ENCODE measurements at regions not wholly inside any gene's neighbourhood (a gene's known extent, or its start where the extent isn't known, plus 50 kb on each side); places are given as distances from the start of the nearest gene placed in this dataset.
"Not testable (repeated sequence)": the region's sequence is repeated elsewhere in the genome, so short reads cannot be mapped to it uniquely, and the experiment has no call there.

- DNase-seq (ENCODE audit: low spot score), result no peak
- H3K9me3 Mint-ChIP-seq, result no peaks in the 10 kb centered on the region
- H3K27ac Mint-ChIP-seq, result no peak overlapping the region
- no peak overlapping the region for H3K4me3 Mint-ChIP-seq (ENCODE audit: low read depth)
- intact Hi-C loops (cut with micrococcal nuclease), result no loop called here
- H3K27me3 Mint-ChIP-seq (ENCODE audit: low read depth), result peaks cover 5% of the 10 kb centered on the region
- H3K36me3 Mint-ChIP-seq (ENCODE audit: low read depth), result no peaks in the 10 kb centered on the region
- peaks cover 5% of the 10 kb centered on the region for H3K4me1 Mint-ChIP-seq (ENCODE audit: low read depth)
Observed at GRCh38 chr3:194189243-194189791, 53.4 kb downstream of the HES1 start.

GRCh38 chr3:194191850-194192249 is 55.9 kb downstream of the HES1 start:
- H3K4me3 Mint-ChIP-seq (ENCODE audit: low read depth); H3K27ac Mint-ChIP-seq; H3K9me3 Mint-ChIP-seq; intact Hi-C loops (cut with micrococcal nuclease); H3K36me3 Mint-ChIP-seq (ENCODE audit: low read depth); DNase-seq (ENCODE audit: low spot score); H3K27me3 Mint-ChIP-seq (ENCODE audit: low read depth): not testable (repeated sequence)
- H3K4me1 Mint-ChIP-seq (ENCODE audit: low read depth), result peaks cover 11% of the 10 kb centered on the region

DNA sequence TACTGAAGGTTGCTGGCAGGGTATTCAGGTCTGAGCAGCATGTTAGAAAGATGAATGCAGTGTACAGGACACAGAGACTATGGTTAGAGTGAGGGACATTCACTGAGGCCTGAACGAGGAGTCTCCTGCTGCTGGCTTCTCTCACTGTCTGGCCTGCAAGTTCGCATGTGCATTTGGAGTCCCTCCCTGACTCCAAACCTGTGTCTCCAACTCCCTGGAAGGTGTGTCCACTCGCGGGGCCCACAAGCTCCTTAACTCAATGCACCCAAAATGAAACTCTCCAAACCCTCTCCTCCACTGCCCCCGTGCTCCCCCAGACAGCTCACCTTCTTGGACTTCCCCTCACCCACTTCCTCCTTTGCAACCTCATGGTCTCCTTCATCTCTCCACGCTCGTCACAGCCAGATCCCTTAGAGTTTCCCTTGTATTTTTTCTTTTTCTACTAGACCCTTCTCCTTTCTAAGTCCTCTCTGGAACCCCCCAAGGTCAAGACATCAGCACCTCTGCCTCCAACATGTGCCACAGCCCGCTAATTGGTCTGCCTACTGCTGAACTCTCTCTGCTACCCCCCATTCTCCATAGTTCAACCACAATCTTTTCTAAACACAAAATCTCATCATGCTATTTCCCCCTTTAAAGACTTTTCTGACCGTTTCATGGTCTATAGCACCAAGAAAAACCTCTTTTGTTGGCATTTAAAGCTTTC is 58.3 kb downstream of the HES1 start:
- no peak for DNase-seq (ENCODE audit: low spot score)
- Mint-ChIP-seq H3K36me3 (ENCODE audit: low read depth) (no peaks in the 10 kb centered on the region), H3K27me3 (ENCODE audit: low read depth) (peaks cover 18% of the 10 kb centered on the region), H3K27ac (peak overlapping the region; percentile 31), H3K4me3 (ENCODE audit: low read depth) (no peak overlapping the region), H3K4me1 (ENCODE audit: low read depth) (peaks cover 11% of the 10 kb centered on the region), H3K9me3 (no peaks in the 10 kb centered on the region)
- intact Hi-C loops (cut with micrococcal nuclease), result no loop called here

DNA sequence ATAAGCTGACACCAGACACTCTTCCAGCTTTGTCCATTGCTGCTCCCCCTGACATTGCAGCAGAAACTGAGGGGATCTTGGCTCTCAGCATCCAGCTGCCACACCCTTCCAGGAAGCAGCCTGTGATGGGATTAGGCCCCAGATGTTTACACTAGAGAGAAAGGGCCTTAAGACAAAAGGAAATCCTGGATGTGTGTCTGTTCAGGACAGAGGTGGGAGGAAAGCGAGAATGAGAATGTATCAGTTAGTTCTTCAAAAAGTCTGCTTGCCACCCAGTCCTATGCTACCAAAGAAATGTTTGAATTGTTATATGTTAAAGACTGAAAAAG is 58.8 kb downstream of the HES1 start:
- peaks cover 11% of the 10 kb centered on the region for H3K4me1 Mint-ChIP-seq (ENCODE audit: low read depth)
- H3K27me3 Mint-ChIP-seq (ENCODE audit: low read depth), result peaks cover 18% of the 10 kb centered on the region
- no peak overlapping the region for H3K27ac Mint-ChIP-seq
- no peak overlapping the region for H3K4me3 Mint-ChIP-seq (ENCODE audit: low read depth)
- no peaks in the 10 kb centered on the region for H3K36me3 Mint-ChIP-seq (ENCODE audit: low read depth)
- no peaks in the 10 kb centered on the region for H3K9me3 Mint-ChIP-seq
- DNase-seq (ENCODE audit: low spot score), result no peak
- intact Hi-C loops (cut with micrococcal nuclease), result no loop called here

GRCh38 chr3:194195611-194196010 is 59.7 kb downstream of the HES1 start:
- Mint-ChIP-seq H3K36me3 (ENCODE audit: low read depth) (no peaks in the 10 kb centered on the region), H3K9me3 (no peaks in the 10 kb centered on the region), H3K27me3 (ENCODE audit: low read depth) (peaks cover 20% of the 10 kb centered on the region), H3K4me1 (ENCODE audit: low read depth) (peaks cover 11% of the 10 kb centered on the region), H3K27ac (no peak overlapping the region), H3K4me3 (ENCODE audit: low read depth) (no peak overlapping the region)
- intact Hi-C loops (cut with micrococcal nuclease), result no loop called here
- no peak for DNase-seq (ENCODE audit: low spot score)

GRCh38 chr3:194196876-194197275 is 60.9 kb downstream of the HES1 start:
- no peak for DNase-seq (ENCODE audit: low spot score)
- Mint-ChIP-seq H3K4me1 (ENCODE audit: low read depth) (peaks cover 9% of the 10 kb centered on the region), H3K9me3 (no peaks in the 10 kb centered on the region), H3K36me3 (ENCODE audit: low read depth) (no peaks in the 10 kb centered on the region), H3K27ac (no peak overlapping the region), H3K27me3 (ENCODE audit: low read depth) (peaks cover 22% of the 10 kb centered on the region), H3K4me3 (ENCODE audit: low read depth) (no peak overlapping the region)
- intact Hi-C loops (cut with micrococcal nuclease), result no loop called here

DNA sequence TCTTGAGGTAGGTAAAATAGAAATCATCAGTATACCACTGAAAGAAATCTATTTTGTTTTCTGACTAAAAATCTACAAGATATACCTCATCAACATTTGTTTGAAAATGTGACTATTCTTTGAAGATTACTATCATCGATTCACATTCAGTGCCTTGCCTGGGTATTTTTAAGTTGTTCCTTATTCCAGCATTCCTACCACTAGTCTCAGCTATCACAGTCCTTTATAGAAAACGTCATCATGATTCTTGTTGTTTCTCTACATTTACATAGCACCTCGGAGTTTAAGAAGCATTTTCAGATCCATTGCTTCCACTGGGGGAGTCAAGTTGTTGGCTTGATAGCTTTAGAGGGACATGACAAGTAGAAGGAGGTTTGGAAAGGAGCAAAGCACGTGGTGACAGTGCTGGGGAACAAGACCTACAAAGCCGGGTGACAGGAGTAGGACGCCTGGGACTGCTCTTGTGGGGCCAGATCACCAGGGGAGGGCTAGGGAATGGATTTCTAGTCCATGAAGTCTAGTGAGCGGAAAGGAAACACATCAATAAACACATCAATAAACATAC is 61.5 kb downstream of the HES1 start:
- Mint-ChIP-seq H3K36me3 (ENCODE audit: low read depth) (no peaks in the 10 kb centered on the region), H3K27ac (no peak overlapping the region), H3K27me3 (ENCODE audit: low read depth) (peaks cover 23% of the 10 kb centered on the region), H3K4me3 (ENCODE audit: low read depth) (no peak overlapping the region), H3K4me1 (ENCODE audit: low read depth) (peaks cover 11% of the 10 kb centered on the region), H3K9me3 (no peaks in the 10 kb centered on the region)
- no peak for DNase-seq (ENCODE audit: low spot score)
- intact Hi-C loops (cut with micrococcal nuclease), result no loop called here

DNA sequence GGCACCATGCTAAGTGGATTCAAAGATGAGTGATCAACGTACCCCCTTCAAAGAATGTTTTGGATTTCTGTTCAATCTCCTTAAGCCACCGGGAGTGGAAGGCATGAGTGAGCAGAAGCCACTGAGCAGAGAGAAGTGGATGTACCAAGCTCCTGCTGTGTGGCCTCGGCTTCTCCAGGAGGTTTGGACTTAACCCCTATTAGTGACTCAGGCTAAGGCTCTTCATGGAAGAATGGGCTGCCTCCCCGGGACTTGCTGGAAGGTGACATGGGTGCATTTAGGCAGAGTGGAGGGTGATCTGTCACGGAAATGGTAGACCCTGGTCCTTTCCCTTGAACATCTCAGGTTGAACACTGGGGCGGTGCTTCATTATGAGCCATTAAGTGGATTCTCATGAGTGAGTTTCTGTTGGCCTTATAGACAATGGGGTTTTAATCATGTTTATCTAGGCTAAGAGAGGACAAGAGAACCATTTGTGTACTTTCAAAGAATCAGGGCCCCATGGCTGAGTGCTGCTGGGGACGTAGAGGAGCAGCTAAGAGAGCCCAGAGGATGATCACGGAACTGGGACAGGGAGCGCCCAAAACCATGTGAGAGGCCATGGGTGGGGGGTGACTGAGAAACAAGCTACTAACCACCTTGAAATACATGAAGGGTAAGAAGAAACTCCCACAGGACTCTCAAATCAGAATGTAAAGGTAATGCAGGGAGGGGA is 62.2 kb downstream of the HES1 start:
- no peak for DNase-seq (ENCODE audit: low spot score)
- H3K27me3 Mint-ChIP-seq (ENCODE audit: low read depth), result peaks cover 28% of the 10 kb centered on the region
- H3K36me3 Mint-ChIP-seq (ENCODE audit: low read depth), result no peaks in the 10 kb centered on the region
- peaks cover 15% of the 10 kb centered on the region for H3K4me1 Mint-ChIP-seq (ENCODE audit: low read depth)
- H3K4me3 Mint-ChIP-seq (ENCODE audit: low read depth), result no peak overlapping the region
- H3K27ac Mint-ChIP-seq, result no peak overlapping the region
- intact Hi-C loops (cut with micrococcal nuclease), result no loop called here
- H3K9me3 Mint-ChIP-seq, result no peaks in the 10 kb centered on the region

- intact Hi-C loops (cut with micrococcal nuclease), result no loop called here
- H3K27me3 Mint-ChIP-seq (ENCODE audit: low read depth), result peaks cover 35% of the 10 kb centered on the region
Observed at GRCh38 chr3:194198938-194199337, 63.0 kb downstream of the HES1 start.

GRCh38 chr3:194200422-194201081 is 64.6 kb downstream of the HES1 start:
- H3K9me3 Mint-ChIP-seq, result no peaks in the 10 kb centered on the region
- H3K4me3 Mint-ChIP-seq (ENCODE audit: low read depth), result no peak overlapping the region
- peaks cover 18% of the 10 kb centered on the region for H3K4me1 Mint-ChIP-seq (ENCODE audit: low read depth)
- H3K27me3 Mint-ChIP-seq (ENCODE audit: low read depth), result peaks cover 44% of the 10 kb centered on the region
- no peak for DNase-seq (ENCODE audit: low spot score)
- H3K27ac Mint-ChIP-seq, result no peak overlapping the region
- H3K36me3 Mint-ChIP-seq (ENCODE audit: low read depth), result no peaks in the 10 kb centered on the region
- intact Hi-C loops (cut with micrococcal nuclease), result loop anchor here (5.0 to 10.0 kb wide), 2 partner anchors 63 to 104 kb away; partner anchors contain the start of gene HES1

More at GRCh38 chr3:194198938-194199337, 63.0 kb downstream of the HES1 start:
- no peak for DNase-seq (ENCODE audit: low spot score)
- Mint-ChIP-seq H3K27ac (no peak overlapping the region), H3K4me3 (ENCODE audit: low read depth) (no peak overlapping the region), H3K36me3 (ENCODE audit: low read depth) (no peaks in the 10 kb centered on the region), H3K9me3 (no peaks in the 10 kb centered on the region), H3K4me1 (ENCODE audit: low read depth) (peaks cover 20% of the 10 kb centered on the region)

- peaks cover 49% of the 10 kb centered on the region for H3K27me3 Mint-ChIP-seq (ENCODE audit: low read depth)
- H3K27ac Mint-ChIP-seq, result no peak overlapping the region
- H3K4me3 Mint-ChIP-seq (ENCODE audit: low read depth), result no peak overlapping the region
- peaks cover 20% of the 10 kb centered on the region for H3K4me1 Mint-ChIP-seq (ENCODE audit: low read depth)
- no peak for DNase-seq (ENCODE audit: low spot score)
- H3K9me3 Mint-ChIP-seq, result no peaks in the 10 kb centered on the region
- intact Hi-C loops (cut with micrococcal nuclease), result loop anchor here (5.0 to 10.0 kb wide), 2 partner anchors 65 to 103 kb away; partner anchors contain the start of gene HES1
- H3K36me3 Mint-ChIP-seq (ENCODE audit: low read depth), result no peaks in the 10 kb centered on the region
Observed at GRCh38 chr3:194201953-194202666, 66.2 kb downstream of the HES1 start.

GRCh38 chr3:194203482-194204041 is 67.6 kb downstream of the HES1 start:
- intact Hi-C loops (cut with micrococcal nuclease), result loop anchor here (5.0 to 10.0 kb wide), 2 partner anchors 66 to 101 kb away; partner anchors contain the start of gene HES1
- Mint-ChIP-seq H3K36me3 (ENCODE audit: low read depth) (no peaks in the 10 kb centered on the region), H3K27me3 (ENCODE audit: low read depth) (peaks cover 41% of the 10 kb centered on the region), H3K27ac (no peak overlapping the region), H3K4me1 (ENCODE audit: low read depth) (peaks cover 20% of the 10 kb centered on the region), H3K9me3 (no peaks in the 10 kb centered on the region), H3K4me3 (ENCODE audit: low read depth) (peak overlapping the region; percentile 67)
- no peak for DNase-seq (ENCODE audit: low spot score)

Data from activated T-helper 2 cell treated with anti-CD3 and anti-CD28 coated beads, Interferon-gamma antibody, Interleukin-2, Interleukin-4, amounts not matched to agents 10 μg/mL and 5 μg/mL and 100 μg/mL, durations not matched to agents 14 hours and 24 hours and 36 hours (primary cell).